Muscle layer of colon (tissue), 2 donors: ENCODE measurements at regions not wholly inside any gene's neighbourhood (a gene's known extent, or its start where the extent isn't known, plus 50 kb on each side); places are given as distances from the start of the nearest gene placed in this dataset.

Source experiments
- H3K27ac ChIP-seq: one replicate; pipeline ENCODE4 v1.7.0; 2013; ENCODE audit warnings: low read depth, mild to moderate bottlenecking, low read length, moderate library complexity
- H3K27me3 ChIP-seq, 2 donors: one replicate each; pipeline ENCODE4 v1.7.0; 2013; ENCODE audit warnings: low read length in 2 of 2, mild to moderate bottlenecking in 2 of 2; ENCODE audit not compliant: insufficient read depth in 2 of 2, control insufficient read depth in 1 of 2
- H3K36me3 ChIP-seq: one replicate; pipeline ENCODE4 v1.7.0; 2013; ENCODE audit warnings: mild to moderate bottlenecking, low read length; ENCODE audit not compliant: insufficient read depth
- H3K4me1 ChIP-seq: one replicate; pipeline ENCODE4 v1.7.0; 2013; ENCODE audit warnings: mild to moderate bottlenecking, low read length; ENCODE audit not compliant: insufficient read depth
- H3K4me3 ChIP-seq, 2 donors: one replicate each; pipeline ENCODE4 v1.7.0; 2013; ENCODE audit warnings: low read length in 2 of 2, low read depth in 1 of 2, mild to moderate bottlenecking in 1 of 2, moderate library complexity in 1 of 2
- H3K9ac ChIP-seq: one replicate; pipeline ENCODE4 v1.7.0; 2013; ENCODE audit warnings: low read length
- H3K9me3 ChIP-seq: one replicate; pipeline ENCODE4 v1.7.0; 2013; ENCODE audit warnings: mild to moderate bottlenecking, low read length
- donor health status: abdominal sarcoma.
- donor health status: Adenocarcinoma of cecum.

- no peak overlapping the region for H3K9ac ChIP-seq
These were observed 217.3 kb upstream of the IL12B start for GRCh38 chr5:159547466-159548195.

GRCh38 chr5:159548517-159548916, 218.2 kb upstream of the IL12B start:
- no peaks in the 10 kb centered on the region for H3K27me3 ChIP-seq
- H3K9me3 ChIP-seq: no peaks in the 10 kb centered on the region
- no peaks in the 10 kb centered on the region for H3K36me3 ChIP-seq
- H3K4me3 ChIP-seq: no peak overlapping the region
- H3K4me1 ChIP-seq: no peaks in the 10 kb centered on the region
- H3K27ac ChIP-seq: no peak overlapping the region
- H3K9ac ChIP-seq: no peak overlapping the region

More at GRCh38 chr5:159547466-159548195, 217.3 kb upstream of the IL12B start:
- Histone ChIP-seq H3K27ac (no peak overlapping the region), H3K36me3 (no peaks in the 10 kb centered on the region), H3K27me3 (no peaks in the 10 kb centered on the region), H3K9me3 (no peaks in the 10 kb centered on the region), H3K4me3 (no peak overlapping the region), H3K4me1 (no peaks in the 10 kb centered on the region)

DNA sequence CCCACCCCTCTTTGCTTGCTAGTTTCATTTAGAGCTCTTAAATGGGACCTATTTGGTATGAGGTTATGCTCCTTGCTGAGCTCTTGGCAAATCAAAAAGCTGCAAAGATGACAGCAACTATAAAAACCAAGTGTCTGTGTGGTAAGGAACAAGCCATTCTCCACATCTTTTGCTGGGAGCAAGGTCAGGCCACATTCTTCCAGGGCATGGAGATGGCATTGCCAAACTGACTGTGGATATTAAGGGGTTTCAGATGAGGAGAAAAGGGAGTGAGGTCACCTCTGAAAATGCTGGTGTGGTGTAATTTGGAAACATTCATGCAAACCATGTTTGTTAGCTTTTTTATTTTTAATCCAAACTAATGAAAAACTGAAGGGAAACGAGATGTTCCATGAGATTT, 218.8 kb upstream of the IL12B start:
- Histone ChIP-seq H3K4me3 (no peak overlapping the region), H3K27ac (no peak overlapping the region)

DNA sequence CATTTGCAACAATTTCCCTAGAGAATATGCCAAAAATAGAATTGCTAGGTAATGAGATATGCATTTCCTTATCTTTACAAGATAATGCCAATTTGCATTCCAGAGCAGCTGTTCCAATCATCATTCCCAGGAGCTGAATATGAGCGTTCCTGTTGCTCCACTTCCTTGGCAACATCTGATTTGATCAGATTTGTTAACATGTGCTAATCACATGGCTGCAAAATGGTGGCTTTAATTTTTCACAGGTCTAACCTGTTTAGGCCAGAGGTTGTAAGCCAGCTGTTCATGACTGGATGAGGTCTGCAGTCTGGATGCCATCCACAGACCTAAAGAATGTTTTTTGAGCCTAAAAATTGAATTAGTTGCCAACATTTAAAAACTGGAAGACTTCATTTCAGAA, 220.7 kb upstream of the IL12B start:
- H3K9ac ChIP-seq: no peak overlapping the region
- H3K27ac ChIP-seq: no peak overlapping the region
- H3K4me1 ChIP-seq: no peaks in the 10 kb centered on the region
- no peaks in the 10 kb centered on the region for H3K27me3 ChIP-seq
- H3K4me3 ChIP-seq: no peak overlapping the region
- no peaks in the 10 kb centered on the region for H3K9me3 ChIP-seq
- H3K36me3 ChIP-seq: no peaks in the 10 kb centered on the region

More for the DNA sequence above, 218.8 kb upstream of the IL12B start:
- no peak overlapping the region for H3K9ac ChIP-seq
- no peaks in the 10 kb centered on the region for H3K9me3 ChIP-seq
- H3K4me1 ChIP-seq: no peaks in the 10 kb centered on the region
- no peaks in the 10 kb centered on the region for H3K36me3 ChIP-seq
- H3K27me3 ChIP-seq: no peaks in the 10 kb centered on the region

DNA sequence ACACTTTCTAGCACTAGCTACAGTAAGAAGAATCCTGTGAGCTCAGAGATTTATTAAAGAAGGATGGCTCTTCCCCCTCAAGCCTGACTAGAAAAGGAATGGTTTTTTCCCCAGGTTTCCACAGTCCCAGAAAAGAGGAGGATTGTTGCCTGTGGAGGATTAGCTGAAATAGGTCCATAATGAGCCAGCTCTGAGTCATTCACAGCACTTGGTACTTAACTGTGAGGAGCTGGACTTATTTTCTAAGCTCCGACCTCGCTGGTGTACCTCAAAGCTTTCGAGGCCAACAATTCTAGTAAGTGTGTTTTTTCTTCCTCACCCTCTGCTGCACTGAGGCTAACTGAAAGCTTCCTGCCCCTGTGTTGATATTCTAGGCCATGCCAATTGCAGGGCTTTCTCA, 222.5 kb upstream of the IL12B start:
- no peaks in the 10 kb centered on the region for H3K27me3 ChIP-seq

GRCh38 chr5:159553792-159554191, 223.5 kb upstream of the IL12B start:
- Histone ChIP-seq H3K4me3 (no peak overlapping the region), H3K4me1 (no peaks in the 10 kb centered on the region), H3K27ac (no peak overlapping the region), H3K27me3 (no peaks in the 10 kb centered on the region), H3K9ac (no peak overlapping the region), H3K36me3 (no peaks in the 10 kb centered on the region), H3K9me3 (no peaks in the 10 kb centered on the region)

More for the DNA sequence above, 222.5 kb upstream of the IL12B start:
- Histone ChIP-seq H3K9me3 (no peaks in the 10 kb centered on the region), H3K4me3 (no peak overlapping the region), H3K27ac (no peak overlapping the region), H3K9ac (no peak overlapping the region), H3K36me3 (no peaks in the 10 kb centered on the region), H3K4me1 (no peaks in the 10 kb centered on the region)

DNA sequence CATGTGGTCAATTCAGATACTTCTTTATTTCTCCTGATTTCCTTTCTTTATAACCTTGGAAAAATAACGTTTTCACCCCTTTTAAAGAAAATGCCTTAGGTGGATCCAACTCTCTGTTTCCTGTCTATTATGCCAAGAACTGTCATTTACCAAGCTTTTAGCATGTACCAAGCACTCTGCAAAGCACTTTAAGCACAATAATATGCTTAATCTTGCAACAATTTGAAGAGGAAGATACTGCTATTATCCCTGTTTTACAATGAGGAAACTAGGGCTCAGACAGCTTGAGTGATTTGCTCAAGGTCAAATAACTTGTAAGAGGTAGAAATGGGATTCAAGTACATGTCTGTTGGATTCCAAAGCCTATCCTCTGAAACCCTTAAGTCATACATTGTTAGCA, 224.8 kb upstream of the IL12B start:
- H3K27me3 ChIP-seq: no peaks in the 10 kb centered on the region

GRCh38 chr5:159559337-159559736, 229.1 kb upstream of the IL12B start:
- H3K27ac ChIP-seq: no peak overlapping the region
- no peaks in the 10 kb centered on the region for H3K9me3 ChIP-seq
- no peak overlapping the region for H3K9ac ChIP-seq
- H3K27me3 ChIP-seq: no peaks in the 10 kb centered on the region
- H3K4me3 ChIP-seq: no peak overlapping the region
- no peaks in the 10 kb centered on the region for H3K4me1 ChIP-seq
- no peaks in the 10 kb centered on the region for H3K36me3 ChIP-seq

More for the DNA sequence above, 224.8 kb upstream of the IL12B start:
- no peak overlapping the region for H3K4me3 ChIP-seq
- H3K27ac ChIP-seq: no peak overlapping the region
- no peak overlapping the region for H3K9ac ChIP-seq
- H3K9me3 ChIP-seq: no peaks in the 10 kb centered on the region
- H3K4me1 ChIP-seq: no peaks in the 10 kb centered on the region
- H3K36me3 ChIP-seq: no peaks in the 10 kb centered on the region

- H3K36me3 ChIP-seq: no peaks in the 10 kb centered on the region
- no peaks in the 10 kb centered on the region for H3K9me3 ChIP-seq
- H3K9ac ChIP-seq: no peak overlapping the region
- no peaks in the 10 kb centered on the region for H3K27me3 ChIP-seq
- H3K4me1 ChIP-seq: no peaks in the 10 kb centered on the region
- H3K4me3 ChIP-seq: no peak overlapping the region
- no peak overlapping the region for H3K27ac ChIP-seq
These were observed 229.8 kb upstream of the IL12B start for GRCh38 chr5:159560088-159560487.

DNA sequence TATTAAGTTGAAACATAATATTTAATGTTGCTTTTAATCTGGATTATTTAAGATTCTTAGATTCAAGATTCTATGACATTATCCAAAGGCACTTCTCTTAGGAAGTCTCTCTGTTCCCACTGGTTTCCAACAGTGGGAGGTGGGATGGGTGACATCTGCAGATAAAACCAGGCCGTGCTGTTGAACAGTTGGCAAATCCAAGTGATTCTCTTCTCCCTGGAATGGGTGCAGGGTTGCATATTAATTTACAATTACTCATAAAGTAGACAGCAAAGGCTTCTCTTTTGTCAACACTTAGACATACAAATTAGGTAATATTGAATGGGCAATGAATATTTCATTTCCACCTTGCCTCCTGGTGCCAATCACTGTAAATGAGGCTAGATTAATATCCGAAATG, 233.7 kb upstream of the IL12B start:
- Histone ChIP-seq H3K4me3 (no peak overlapping the region), H3K27ac (no peak overlapping the region), H3K9me3 (no peaks in the 10 kb centered on the region), H3K27me3 (no peaks in the 10 kb centered on the region), H3K36me3 (no peaks in the 10 kb centered on the region), H3K9ac (no peak overlapping the region), H3K4me1 (no peaks in the 10 kb centered on the region)

- Histone ChIP-seq H3K4me1 (no peaks in the 10 kb centered on the region), H3K36me3 (no peaks in the 10 kb centered on the region), H3K9ac (no peak overlapping the region), H3K9me3 (no peaks in the 10 kb centered on the region), H3K4me3 (no peak overlapping the region), H3K27me3 (no peaks in the 10 kb centered on the region), H3K27ac (no peak overlapping the region)
These were observed 236.5 kb upstream of the IL12B start for GRCh38 chr5:159566832-159567231.

DNA sequence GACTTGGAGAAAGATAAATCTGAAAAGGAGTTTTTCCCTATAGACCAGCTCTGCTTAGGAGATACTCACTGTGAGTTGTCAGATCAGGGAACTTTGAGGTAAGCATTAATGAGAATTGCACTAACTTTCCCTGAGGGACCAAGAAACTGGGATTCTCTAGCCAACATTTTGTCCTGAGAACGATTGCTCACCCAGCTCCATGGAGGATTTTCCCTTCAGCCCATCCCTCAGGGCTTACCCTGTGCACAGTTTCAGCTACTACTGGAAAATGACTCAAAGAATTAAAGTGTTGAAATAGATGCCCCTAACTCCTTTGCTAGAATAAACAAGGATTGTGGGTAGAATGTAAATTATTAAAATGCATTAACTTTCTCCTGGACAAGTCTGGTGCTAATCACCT, 237.2 kb upstream of the IL12B start:
- H3K9me3 ChIP-seq: no peaks in the 10 kb centered on the region
- H3K9ac ChIP-seq: no peak overlapping the region
- no peaks in the 10 kb centered on the region for H3K27me3 ChIP-seq
- H3K4me3 ChIP-seq: no peak overlapping the region
- no peaks in the 10 kb centered on the region for H3K36me3 ChIP-seq
- H3K27ac ChIP-seq: no peak overlapping the region
- no peaks in the 10 kb centered on the region for H3K4me1 ChIP-seq
